GM19043 (cell line): ENCODE measurements at regions not wholly inside any gene's neighbourhood (a gene's known extent, or its start where the extent isn't known, plus 50 kb on each side); places are given as distances from the start of the nearest gene placed in this dataset.
"Not testable (repeated sequence)": the region's sequence is repeated elsewhere in the genome, so short reads cannot be mapped to it uniquely, and the experiment has no call there.

Source experiments
- ATAC-seq: cut with Tn5 transposase; IDR thresholded peaks from one replicate; pipeline ENCODE4 v1.9.1; 2021; ENCODE audit warnings: low read depth; ENCODE audit not compliant: unreplicated experiment

DNA sequence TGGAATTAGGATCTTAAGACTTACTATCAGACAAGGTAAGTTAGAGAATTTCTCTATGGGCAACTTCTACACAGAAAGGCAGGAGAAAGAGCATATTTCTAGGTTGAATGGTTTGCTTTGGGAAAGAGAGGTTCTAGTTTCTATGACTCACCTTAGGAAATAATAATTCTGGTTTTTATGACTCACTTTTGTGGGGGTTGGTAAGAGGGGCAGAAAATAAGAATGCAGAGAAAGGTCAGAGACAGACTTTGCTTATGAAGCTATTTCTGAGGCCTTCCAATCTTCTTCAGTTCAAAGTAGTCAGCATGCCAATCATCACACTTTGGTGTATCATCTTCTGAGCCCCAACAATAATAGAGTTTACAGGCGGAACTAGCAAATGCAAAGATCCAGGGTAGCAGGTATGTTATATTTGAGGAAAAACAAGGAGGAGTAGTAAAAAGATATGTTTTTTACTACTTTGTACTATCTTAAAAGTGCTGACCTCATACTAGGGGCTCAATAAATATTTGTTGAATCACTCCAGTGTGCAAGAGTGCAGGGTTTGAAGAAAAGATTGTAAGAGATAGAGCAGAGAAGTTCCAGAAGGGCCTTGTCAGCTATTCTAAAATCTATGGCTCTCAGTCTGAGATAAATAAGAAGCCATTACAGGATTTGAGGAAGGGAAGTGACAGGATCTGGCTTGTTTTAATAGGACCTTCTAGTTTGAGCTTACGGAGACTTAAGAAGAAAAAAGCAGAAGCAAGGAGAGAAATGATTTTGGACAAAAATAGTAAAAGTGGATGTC is 56.7 kb upstream of the LRFN5 start:
- ATAC-seq: no peak

- ATAC-seq: no peak
Measured at GRCh38 chr14:41549282-41549681, 57.4 kb upstream of the LRFN5 start.

DNA sequence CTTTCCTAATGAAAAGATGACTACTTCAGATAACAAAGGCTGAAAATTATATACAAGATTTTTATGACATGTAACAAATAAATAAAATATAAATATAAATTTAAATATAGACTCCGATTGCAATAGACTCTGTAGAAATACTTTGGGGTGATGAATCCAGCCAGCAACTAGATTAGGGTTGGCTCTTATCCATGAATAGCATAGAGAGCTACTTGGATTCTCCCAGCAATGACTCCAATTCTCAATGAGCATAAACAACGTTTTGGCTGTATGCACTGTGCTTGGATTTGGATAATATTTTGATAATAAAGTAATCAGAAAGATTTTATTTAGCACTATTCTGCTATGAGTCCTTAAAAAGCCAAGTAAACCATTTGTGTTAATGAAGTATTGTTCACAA is 58.0 kb upstream of the LRFN5 start:
- ATAC-seq: no peak

DNA sequence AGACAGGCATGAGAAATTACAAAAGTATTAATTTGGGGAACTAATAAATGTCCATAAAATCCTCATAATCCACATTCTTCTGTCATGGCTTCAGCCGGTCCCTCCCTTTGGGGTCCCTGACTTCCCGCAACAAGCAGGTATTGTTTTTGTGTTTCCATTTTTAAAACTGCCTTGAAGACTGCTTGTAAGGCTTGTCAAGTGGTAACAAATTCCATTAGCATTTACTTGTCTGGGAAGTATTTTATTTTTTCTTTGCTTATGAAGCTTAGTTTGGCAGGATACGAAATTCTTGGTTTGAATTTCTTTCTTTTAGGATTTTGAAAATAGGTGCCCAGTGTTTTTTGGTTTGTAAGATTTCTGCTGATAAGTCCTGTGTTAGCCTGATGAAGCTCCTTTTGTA is 65.3 kb upstream of the LRFN5 start:
- ATAC-seq: no peak

GRCh38 chr14:41532255-41532654 is 74.4 kb upstream of the LRFN5 start:
- ATAC-seq: no peak

DNA sequence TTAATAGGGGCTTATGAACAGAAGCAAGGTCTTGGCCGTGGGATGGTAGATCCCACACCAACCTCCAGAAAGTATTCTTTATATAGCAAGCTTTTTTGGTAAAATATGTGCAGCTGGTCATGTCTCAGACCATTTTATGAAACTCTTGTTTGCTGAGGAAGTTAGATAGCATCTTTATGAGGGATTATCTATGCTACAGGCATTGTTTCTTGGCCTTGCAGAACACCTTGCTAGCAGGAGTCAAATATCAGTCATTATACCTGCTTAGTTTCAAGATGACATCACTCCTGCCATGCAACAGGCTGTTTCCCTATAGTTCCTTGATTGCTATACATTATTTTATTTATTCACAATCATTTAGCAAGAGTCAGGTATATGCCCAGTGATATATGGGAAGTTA is 84.8 kb upstream of the LRFN5 start:
- ATAC-seq: no peak

- ATAC-seq: not testable (repeated sequence)
Measured at GRCh38 chr14:41518030-41518429, 88.6 kb upstream of the LRFN5 start.

GRCh38 chr14:41506552-41506951 is 100.1 kb upstream of the LRFN5 start:
- ATAC-seq: no peak

GRCh38 chr14:41505491-41505890 is 101.2 kb upstream of the LRFN5 start:
- ATAC-seq: no peak

DNA sequence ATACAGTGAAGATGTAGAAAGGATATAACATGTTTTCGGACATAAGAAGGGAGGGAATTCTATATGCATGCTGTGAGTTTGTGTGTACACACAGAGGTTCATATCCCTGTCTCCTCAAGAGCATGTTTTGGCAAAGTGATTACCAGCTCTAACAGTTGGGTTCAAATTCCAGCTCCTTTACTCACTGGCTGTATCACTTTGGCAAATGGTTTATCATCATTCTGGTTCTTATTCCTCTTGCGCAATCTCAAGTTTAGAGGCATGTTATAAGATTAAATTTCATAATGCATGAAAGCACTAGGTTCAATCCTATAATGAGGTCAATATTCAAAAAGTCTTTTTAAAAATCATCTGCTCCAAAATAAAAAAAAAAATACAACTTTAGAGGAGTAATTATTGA is 107.7 kb upstream of the LRFN5 start:
- ATAC-seq: no peak

GRCh38 chr14:41490323-41490722 is 116.4 kb upstream of the LRFN5 start:
- no peak for ATAC-seq

DNA sequence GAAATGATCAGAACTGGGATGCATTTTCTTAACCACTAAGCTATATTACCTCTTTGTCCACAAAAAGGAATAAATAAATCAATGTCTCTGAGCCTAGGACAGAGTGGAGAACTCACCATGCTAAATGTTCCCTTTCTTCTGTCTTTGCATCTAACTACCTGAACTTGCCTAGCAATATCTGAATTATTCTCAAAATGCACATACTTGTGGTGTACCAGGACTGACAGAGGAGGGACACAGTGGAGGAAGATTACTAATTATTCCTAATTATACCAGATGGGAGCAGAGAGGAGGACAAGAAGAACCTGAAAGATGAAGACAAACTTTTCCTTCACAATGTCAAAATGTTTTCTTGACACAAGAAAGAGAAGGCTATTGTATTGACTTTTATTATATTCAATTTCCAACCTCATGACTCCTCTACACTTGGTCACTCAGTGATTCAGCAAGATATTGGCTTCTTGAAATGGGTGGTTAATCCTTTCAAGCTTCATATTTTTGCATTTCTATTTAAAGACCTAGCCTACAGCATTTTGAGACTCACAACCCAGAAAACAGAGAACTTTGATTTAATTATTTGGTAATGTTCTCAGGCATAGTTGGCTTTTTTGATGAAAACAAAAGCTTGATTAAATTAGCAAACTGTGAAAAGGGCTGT is 117.2 kb upstream of the LRFN5 start:
- no peak for ATAC-seq

DNA sequence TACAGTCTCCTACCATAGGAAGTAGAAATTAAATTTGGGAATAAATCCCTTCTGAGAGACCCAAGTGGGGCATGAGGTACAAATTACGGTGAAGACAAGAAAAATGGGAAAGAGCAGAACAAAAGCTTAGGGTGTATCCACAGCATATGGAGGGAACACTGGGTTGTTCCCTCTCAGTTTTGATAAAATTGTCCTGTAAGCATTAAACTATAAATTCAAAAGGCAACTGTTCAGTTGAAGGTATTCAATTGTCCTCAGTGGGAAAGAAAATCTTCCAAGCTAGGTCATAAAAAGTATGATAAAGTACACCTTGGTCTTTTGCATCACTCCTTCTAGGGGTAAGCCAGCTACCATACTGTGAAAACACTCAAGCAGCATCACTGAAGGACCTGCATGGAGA is 118.3 kb upstream of the LRFN5 start:
- ATAC-seq: no peak

GRCh38 chr14:41482861-41483260 is 123.8 kb upstream of the LRFN5 start:
- ATAC-seq: no peak

DNA sequence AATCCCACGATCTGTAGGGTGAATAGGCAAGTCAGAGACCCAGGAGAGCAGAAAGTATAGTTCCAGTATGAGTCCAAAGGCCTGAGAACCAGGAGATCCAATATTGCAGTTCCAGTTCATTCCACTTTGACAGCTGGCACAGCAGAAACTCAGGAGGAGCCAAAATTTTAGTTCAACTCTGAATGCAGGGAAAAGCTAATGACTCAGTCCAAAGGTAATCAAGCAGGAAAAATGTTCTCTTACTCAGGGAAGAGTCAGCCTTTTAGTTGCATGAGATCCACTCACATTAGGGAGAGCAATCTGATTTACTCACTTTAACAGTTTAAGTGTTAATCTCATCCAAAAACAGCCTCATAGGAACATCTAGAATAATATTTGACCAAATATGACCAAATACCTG is 130.2 kb upstream of the LRFN5 start:
- no peak for ATAC-seq

- ATAC-seq: no peak
Measured at GRCh38 chr14:41461380-41461779, 145.3 kb upstream of the LRFN5 start.

DNA sequence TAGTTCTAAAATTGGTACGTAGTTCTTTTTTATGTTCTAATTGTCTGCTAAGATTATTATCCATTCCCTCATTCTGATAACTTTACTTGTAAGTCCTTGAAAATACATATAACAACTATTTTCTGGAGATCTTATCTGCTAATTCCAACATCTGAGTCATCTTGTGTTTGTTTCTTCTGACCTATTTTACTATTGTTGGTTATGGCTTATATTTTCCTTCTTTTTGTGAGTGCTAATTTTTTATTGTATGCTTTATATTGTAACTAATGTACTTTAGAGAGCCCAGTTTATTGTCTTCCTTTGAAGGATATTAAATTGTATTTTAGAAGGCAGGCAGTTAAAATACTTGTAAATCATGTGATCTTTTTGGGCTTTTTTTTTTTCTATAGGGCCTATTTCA is 149.3 kb upstream of the LRFN5 start:
- no peak for ATAC-seq

- ATAC-seq: no peak
Measured at GRCh38 chr14:41449066-41449465, 157.6 kb upstream of the LRFN5 start.

- ATAC-seq: no peak
Measured at GRCh38 chr14:41446008-41446407, 160.7 kb upstream of the LRFN5 start.

GRCh38 chr14:41423503-41423902 is 183.2 kb upstream of the LRFN5 start:
- no peak for ATAC-seq

DNA sequence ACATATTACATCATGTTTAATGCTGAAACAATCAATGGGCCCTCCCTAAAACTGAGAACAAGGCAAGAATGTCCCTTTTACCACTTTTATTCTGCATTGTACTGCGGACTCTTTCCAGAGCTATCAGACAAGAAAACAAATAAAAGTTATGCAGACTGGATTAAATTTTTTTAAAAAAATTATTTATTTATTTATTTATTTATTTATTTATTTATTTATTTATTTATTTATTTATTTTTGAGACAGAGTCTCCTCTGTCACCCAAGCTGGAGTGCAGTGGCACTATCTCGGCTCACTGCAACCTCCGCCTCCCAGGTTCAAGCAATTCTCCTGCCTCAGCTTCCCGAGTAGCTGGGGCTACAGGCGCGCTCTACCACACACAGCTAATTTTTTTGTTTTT is 185.4 kb upstream of the LRFN5 start:
- not testable (repeated sequence) for ATAC-seq

DNA sequence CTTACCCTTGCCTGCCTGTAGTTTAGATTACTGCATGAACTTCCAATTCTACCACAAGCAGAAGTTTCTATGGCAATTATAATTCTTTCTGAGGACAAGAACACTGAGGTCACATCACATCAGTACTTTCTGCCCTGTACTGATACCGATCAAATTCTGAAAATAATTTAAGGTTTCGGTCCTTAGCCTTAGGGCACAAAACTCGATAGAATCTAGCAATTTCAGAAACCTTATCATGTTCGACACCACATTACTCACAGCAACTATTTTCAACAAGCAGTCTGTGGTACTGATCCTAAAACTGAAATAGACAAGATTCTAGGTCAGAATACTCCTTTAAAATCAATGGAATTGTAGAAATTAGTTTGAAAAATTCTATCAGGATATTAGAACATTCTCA is 187.0 kb upstream of the LRFN5 start:
- no peak for ATAC-seq
